SK-N-SH treated with all-trans-retinoic acid at 6 μM for 48 hours (cell line): ENCODE measurements at regions not wholly inside any gene's neighbourhood (a gene's known extent, or its start where the extent isn't known, plus 50 kb on each side); places are given as distances from the start of the nearest gene placed in this dataset.

ENCODE experiments used
- ATAC-seq: fragments of 200-7000 bp; cut with Tn5 transposase; 3 replicates; pipeline ENCODE4 v1.9.1; 2020; ENCODE audit warnings: mild to moderate bottlenecking, moderate library complexity
- ARNTL ChIP-seq: fragments of 450-650 bp; formaldehyde crosslinking; IDR thresholded peaks from 2 replicates; pipeline ENCODE4 v1.5.0; 2020; ENCODE audit warnings: low read depth, mild to moderate bottlenecking, moderate library complexity, borderline replicate concordance
- BACH2 ChIP-seq: fragments of 250-450 bp; sonication (Bioruptor Pico); IDR thresholded peaks from 2 replicates; pipeline ENCODE4 v1.9.0; 2021; ENCODE audit warnings: mild to moderate bottlenecking, borderline replicate concordance
- CREB5 ChIP-seq: fragments of 250-450 bp; sonication (Bioruptor Pico); IDR thresholded peaks from 2 replicates; pipeline ENCODE4 v1.5.1; 2020; ENCODE audit warnings: low read depth, mild to moderate bottlenecking, moderate library complexity
- CSDC2 ChIP-seq: fragments of 250-450 bp; sonication (Bioruptor Pico); IDR thresholded peaks from 2 replicates; pipeline ENCODE4 v1.5.0; 2020; ENCODE audit warnings: mild to moderate bottlenecking, moderate library complexity
- CSRNP3 ChIP-seq: fragments of 250-450 bp; sonication (Bioruptor Pico); IDR thresholded peaks from 2 replicates; pipeline ENCODE4 v1.5.1; 2021; ENCODE audit warnings: mild to moderate bottlenecking, moderate library complexity
- PATZ1 ChIP-seq: fragments of 250-450 bp; sonication (Bioruptor Pico); IDR thresholded peaks from 2 replicates; pipeline ENCODE4 v1.8.0; 2020; ENCODE audit warnings: mild to moderate bottlenecking, moderate library complexity, borderline replicate concordance
- POU6F1 ChIP-seq: fragments of 250-450 bp; sonication (Bioruptor Pico); IDR thresholded peaks from 2 replicates; pipeline ENCODE4 v1.8.0; 2021; ENCODE audit warnings: low read depth, mild to moderate bottlenecking, moderate library complexity, borderline replicate concordance
- PPARA ChIP-seq: fragments of 250-450 bp; sonication (Bioruptor Pico); IDR thresholded peaks from 2 replicates; pipeline ENCODE4 v1.5.0; 2020; ENCODE audit warnings: mild to moderate bottlenecking, borderline replicate concordance
- RARB ChIP-seq: fragments of 250-450 bp; sonication (Bioruptor Pico); IDR thresholded peaks from 2 replicates; pipeline ENCODE4 v1.8.0; 2021; ENCODE audit warnings: mild to moderate bottlenecking, moderate library complexity
- TCF4 ChIP-seq: fragments of 250-450 bp; sonication (Bioruptor Pico); IDR thresholded peaks from 2 replicates; pipeline ENCODE4 v1.8.0; 2021; ENCODE audit warnings: mild to moderate bottlenecking, moderate library complexity, borderline replicate concordance
- TOX ChIP-seq: fragments of 250-450 bp; sonication (Bioruptor Pico); IDR thresholded peaks from 2 replicates; pipeline ENCODE4 v1.8.0; 2021; ENCODE audit warnings: mild to moderate bottlenecking, moderate library complexity, borderline replicate concordance
- TSHZ2 ChIP-seq: fragments of 250-450 bp; sonication (Bioruptor Pico); IDR thresholded peaks from 2 replicates; pipeline ENCODE4 v1.5.0; 2020; ENCODE audit warnings: mild to moderate bottlenecking, moderate library complexity
- ZC3H10 ChIP-seq: fragments of 250-450 bp; sonication (Bioruptor Pico); IDR thresholded peaks from 2 replicates; pipeline ENCODE4 v1.5.1; 2021; ENCODE audit warnings: mild to moderate bottlenecking, moderate library complexity
- ZFP3 ChIP-seq: fragments of 250-450 bp; sonication (Bioruptor Pico); IDR thresholded peaks from 2 replicates; pipeline ENCODE4 v1.5.0; 2020; ENCODE audit warnings: mild to moderate bottlenecking, moderate library complexity
- ZFP30 ChIP-seq: fragments of 450-650 bp; formaldehyde crosslinking; IDR thresholded peaks from 2 replicates; pipeline ENCODE4 v1.5.0; 2022; ENCODE audit warnings: mild to moderate bottlenecking, moderate library complexity
- ZNF565 ChIP-seq: fragments of 450-650 bp; formaldehyde crosslinking; conservative IDR thresholded peaks from 2 replicates; pipeline ENCODE4 v1.5.0; 2020; ENCODE audit warnings: low read depth, mild to moderate bottlenecking, moderate library complexity
- ZNF70 ChIP-seq: fragments of 450-650 bp; formaldehyde crosslinking; IDR thresholded peaks from 2 replicates; pipeline ENCODE4 v1.5.0; 2020; ENCODE audit warnings: mild to moderate bottlenecking, moderate library complexity
- ZNF8 ChIP-seq: fragments of 450-650 bp; formaldehyde crosslinking; IDR thresholded peaks from 2 replicates; pipeline ENCODE4 v1.5.0; 2020; ENCODE audit warnings: mild to moderate bottlenecking, moderate library complexity

GRCh38 chr14:104477666-104478380, 101.7 kb upstream of the C14orf180 start (continued):
- TF ChIP-seq TSHZ2 (CRISPR knock-in tag), result no peak
- TF ChIP-seq ZNF70 (CRISPR knock-in tag), result no peak
- no peak for TF ChIP-seq TOX
- no peak for TF ChIP-seq CSRNP3
- TF ChIP-seq, all 23 proteins: peak for 0

GRCh38 chr14:104478656-104479055, 100.9 kb upstream of the C14orf180 start:
- no peak for TF ChIP-seq PPARA (CRISPR knock-in tag)
- TF ChIP-seq CREB5 (CRISPR knock-in tag), result no peak
- no peak for TF ChIP-seq CSDC2 (CRISPR knock-in tag)
- ATAC-seq, result no peak

GRCh38 chr14:104479901-104480300, 99.7 kb upstream of the C14orf180 start:
- TF ChIP-seq CSRNP3 (no peak), ZNF8 (CRISPR knock-in tag) (no peak), TCF4 (CRISPR knock-in tag) (no peak), POU6F1 (CRISPR knock-in tag) (no peak), PATZ1 (CRISPR knock-in tag) (no peak), BACH2 (CRISPR knock-in tag) (no peak), PPARA (CRISPR knock-in tag) (no peak), ZFP30 (CRISPR knock-in tag) (no peak), ZNF565 (no peak), ZNF70 (CRISPR knock-in tag) (no peak), ZFP3 (no peak), TSHZ2 (CRISPR knock-in tag) (no peak), ZC3H10 (CRISPR knock-in tag) (no peak), ARNTL (CRISPR knock-in tag) (no peak), CREB5 (CRISPR knock-in tag) (no peak), RARB (CRISPR knock-in tag) (no peak)

More at GRCh38 chr14:104479901-104480300, 99.7 kb upstream of the C14orf180 start:
- ATAC-seq, result no peak
